Endothelial cell of umbilical vein (primary cell): ENCODE measurements at regions not wholly inside any gene's neighbourhood (a gene's known extent, or its start where the extent isn't known, plus 50 kb on each side); places are given as distances from the start of the nearest gene placed in this dataset.

ENCODE experiments used
- BruUV-seq: library from RNA; stranded (reverse); fragments of 400-500 nt; replicated peaks from 2 replicates; lab custom pipeline; 2021; lab: Mats Ljungman, UMichigan
- CTCF ChIA-PET: fragments of 300-600, 350-600 bp; sonication (Branson Sonifier 250); formaldehyde crosslinking; loops from one replicate; lab custom pipeline; 2021; ENCODE audit warnings: antibody characterized with exemption, inconsistent platforms; lab: Charles Lee
- POLR2A ChIA-PET: fragments of 300-600, 350-600 bp; sonication (Branson Sonifier 250); formaldehyde crosslinking; loops from one replicate; lab custom pipeline; 2021; ENCODE audit warnings: antibody characterized with exemption, inconsistent platforms; lab: Charles Lee
- DNase-seq: peaks from one replicate; pipeline ENCODE4 v3.0.0-alpha.2; 2011; ENCODE audit warnings: low read depth, low spot score
- FAIRE-seq: peaks from 2 replicates; lab custom pipeline; 2011; peaks lifted over from hg19 to GRCh38; lab: Jason Lieb, UNC
- H2AFZ ChIP-seq: 2 replicates; pipeline ENCODE4 v1.6.0; 2012; ENCODE audit warnings: low read depth, low read length, control low read depth, inconsistent platforms
- H3K27ac ChIP-seq: 2 replicates; pipeline ENCODE4 v1.5.1; 2011; ENCODE audit warnings: low read depth, mild to moderate bottlenecking, control low read depth, low read length, moderate library complexity; ENCODE audit not compliant: insufficient read depth
- H3K27me3 ChIP-seq, 2 experiments: 2 replicates each; pipeline versions ENCODE4 v1.6.0 to v1.6.1; 2011; ENCODE audit warnings: low read length in 2 of 2, mixed read lengths in 1 of 2; ENCODE audit not compliant: control insufficient read depth in 2 of 2, insufficient read depth in 2 of 2
- H3K36me3 ChIP-seq, 2 experiments: 2 replicates in 1 of 2; 3 replicates in 1 of 2; pipeline ENCODE4 v1.5.1; 2011; ENCODE audit warnings: low read length in 2 of 2, mild to moderate bottlenecking in 1 of 2, moderate library complexity in 1 of 2; ENCODE audit not compliant: control insufficient read depth in 2 of 2, insufficient read depth in 2 of 2; ENCODE audit errors: extremely low read depth in 1 of 2
- H3K4me1 ChIP-seq: 3 replicates; pipeline ENCODE4 v1.5.1; 2011; ENCODE audit warnings: mild to moderate bottlenecking, low read length; ENCODE audit not compliant: control insufficient read depth, insufficient read depth; ENCODE audit errors: extremely low read depth
- H3K4me2 ChIP-seq: 2 replicates; pipeline ENCODE4 v1.6.1; 2011; ENCODE audit warnings: low read length, control low read depth, mixed read lengths; ENCODE audit not compliant: insufficient read depth
- H3K4me3 ChIP-seq, 3 experiments: fragments of 200-600 bp in 1 of 3; sonication (generic), shearing (Covaris generic) in 1 of 3; replicated peaks in 1 of 3; 2 replicates each; pipeline ENCODE4 v1.5.1; 2011 to 2016; ENCODE audit warnings: control low read depth in 3 of 3, low read length in 3 of 3, mild to moderate bottlenecking in 2 of 3, inconsistent platforms in 1 of 3, low read depth in 1 of 3, moderate library complexity in 1 of 3; ENCODE audit not compliant: insufficient read depth in 1 of 3
- H3K79me2 ChIP-seq: 2 replicates; pipeline ENCODE4 v1.6.0; 2012; ENCODE audit warnings: low read length, inconsistent platforms; ENCODE audit not compliant: control insufficient read depth, insufficient read depth
- H3K9ac ChIP-seq: replicated peaks from 2 replicates; pipeline ENCODE3; 2011; ENCODE audit warnings: low read length, control low read depth; ENCODE audit not compliant: insufficient read depth; ENCODE audit errors: extremely low read depth
- H3K9me1 ChIP-seq: replicated peaks from 3 replicates; pipeline ENCODE4 v1.6.0; 2011; ENCODE audit warnings: mild to moderate bottlenecking, low read length; ENCODE audit not compliant: control insufficient read depth, insufficient read depth; ENCODE audit errors: extremely low read depth
- H3K9me3 ChIP-seq: replicated peaks from 2 replicates; pipeline ENCODE4 v1.5.1; 2012; ENCODE audit warnings: low read length, inconsistent platforms; ENCODE audit not compliant: control insufficient read depth, insufficient read depth
- H4K20me1 ChIP-seq: replicated peaks from 2 replicates; pipeline ENCODE3; 2011; ENCODE audit warnings: mild to moderate bottlenecking, low read length; ENCODE audit not compliant: control insufficient read depth, insufficient read depth; ENCODE audit errors: extremely low read depth
- CTCF ChIP-seq, 2 donors: IDR thresholded peaks; 1 replicate in 1 of 2; 2 replicates in 1 of 2; pipeline ENCODE4 v1.5.1; 2011; ENCODE audit warnings: low read length in 2 of 2, mild to moderate bottlenecking in 2 of 2, moderate library complexity in 2 of 2, control low read depth in 1 of 2, inconsistent platforms in 1 of 2, low read depth in 1 of 2; ENCODE audit not compliant: insufficient read depth in 1 of 2; ENCODE audit errors: extremely low read depth in 1 of 2
- EZH2 ChIP-seq: IDR thresholded peaks from 2 replicates; pipeline ENCODE4 v1.6.1; 2012; ENCODE audit warnings: borderline replicate concordance, low read depth, mild to moderate bottlenecking, moderate library complexity, low read length, inconsistent platforms; ENCODE audit not compliant: severe bottlenecking
- FOS ChIP-seq: IDR thresholded peaks from 2 replicates; pipeline ENCODE4 v1.6.1; 2011; ENCODE audit warnings: mild to moderate bottlenecking, low read length, moderate library complexity, borderline replicate concordance; ENCODE audit not compliant: insufficient read depth
- GATA2 ChIP-seq: IDR thresholded peaks from 2 replicates; pipeline ENCODE4 v1.7.0; 2011; ENCODE audit warnings: low read depth, mild to moderate bottlenecking, moderate library complexity, mixed read lengths, low read length; ENCODE audit not compliant: insufficient read length, insufficient read depth
- JUN ChIP-seq: IDR thresholded peaks from 2 replicates; pipeline ENCODE4 v1.6.1; 2011; ENCODE audit warnings: borderline replicate concordance, low read depth; ENCODE audit not compliant: insufficient read length, insufficient read depth
- MYC ChIP-seq: IDR thresholded peaks from one replicate; pipeline ENCODE4 v1.6.1; 2011; ENCODE audit warnings: mild to moderate bottlenecking, low read depth, low read length
- POLR2A ChIP-seq: IDR thresholded peaks from 2 replicates; pipeline ENCODE4 v1.6.1; 2012; ENCODE audit warnings: low read depth, mild to moderate bottlenecking, control low read depth, low read length
- POLR2AphosphoS5 ChIP-seq: IDR thresholded peaks from 2 replicates; pipeline ENCODE4 v1.6.1; 2012; ENCODE audit warnings: low read depth, mild to moderate bottlenecking, control low read depth, low read length, moderate library complexity; ENCODE audit not compliant: insufficient read depth
- dilution Hi-C: fragments of 300-500 bp; cut with MboI; formaldehyde crosslinking; loops from one replicate; pipeline ENCODE4 v1.15.0; 2019; ENCODE audit warnings: low sequenced_read_pairs; ENCODE audit not compliant: extremely low pct_ligation_motif_present
- intact Hi-C: fragments of 100-400 bp; cut with micrococcal nuclease; formaldehyde crosslinking; loops from one replicate; pipeline ENCODE4 v1.10.0; 2022
- TF ChIP-seq, protein P1 (sequence below): IDR thresholded peaks from 2 replicates; pipeline ENCODE4 v1.6.1; 2011; ENCODE audit not compliant: insufficient read depth, insufficient read length

GRCh38 chr4:28832444-28832843 is 1887.7 kb upstream of the PCDH7 start:
- TF ChIP-seq CTCF (IDR thresholded peaks at IDR 0.05; ENCODE audit: extremely low read depth in 1 of 2, insufficient read depth in 1 of 2, low read depth in 1 of 2, low read length in 2 of 2) (no peak), POLR2AphosphoS5 (no peak), POLR2A (no peak), JUN (no peak), GATA2 (no peak), EZH2 (no peak), MYC (no peak), FOS (no peak)
- TF ChIP-seq, protein P1, sequence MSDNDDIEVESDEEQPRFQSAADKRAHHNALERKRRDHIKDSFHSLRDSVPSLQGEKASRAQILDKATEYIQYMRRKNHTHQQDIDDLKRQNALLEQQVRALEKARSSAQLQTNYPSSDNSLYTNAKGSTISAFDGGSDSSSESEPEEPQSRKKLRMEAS = no peak
- Histone ChIP-seq H4K20me1 (no peaks in the 10 kb centered on the region), H3K9me1 (no peaks in the 10 kb centered on the region), H3K9me3 (no peaks in the 10 kb centered on the region), H3K36me3 (no peaks in the 10 kb centered on the region), H3K4me1 (no peaks in the 10 kb centered on the region), H3K79me2 (no peaks in the 10 kb centered on the region), H3K4me3 (no peak overlapping the region), H3K4me2 (no peak overlapping the region), H3K9ac (no peak overlapping the region), H3K27me3 (no peaks in the 10 kb centered on the region), H3K27ac (no peak overlapping the region), H2AFZ (no peak overlapping the region)
- intact Hi-C loops = no loop called here
- no peak for DNase-seq
- no TSS peak for BruUV-seq
- dilution Hi-C loops = no loop called here
- ChIA-PET POLR2A (no interaction called here), CTCF (no interaction called here)
- FAIRE-seq = no peak
